ENCODE measurements at regions not wholly inside any gene's neighbourhood (a gene's known extent, or its start where the extent isn't known, plus 50 kb on each side); places are given as distances from the start of the nearest gene placed in this dataset.
A peak's percentile ranks its signal among the peaks of the same experiment; 100 is the strongest.

DNA sequence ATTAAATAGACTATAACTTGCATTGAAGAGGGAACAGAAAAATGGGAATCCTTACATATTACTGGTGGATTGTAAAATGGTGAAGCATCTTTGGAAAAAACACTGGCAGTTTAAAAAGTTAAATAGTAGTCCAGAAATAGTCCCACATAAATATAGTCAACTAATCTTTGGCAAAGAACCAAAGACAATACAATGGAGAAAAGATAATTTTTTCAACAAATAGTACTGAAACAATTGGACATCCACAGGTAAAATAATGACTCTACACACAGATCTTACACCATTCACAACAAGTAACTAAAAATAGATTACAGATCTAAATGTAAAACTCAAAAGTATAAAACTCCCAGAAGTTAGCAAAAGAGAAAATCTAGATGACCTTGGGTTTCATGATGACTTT is 259.1 kb upstream of the CEP162 start:
- H3K4me3 ChIP-seq: no peak overlapping the region
- intact Hi-C loops (cut with DNase I): no loop called here
- H3K36me3 ChIP-seq (replicated peaks in 1 of 2; ENCODE audit: insufficient read depth in 1 of 2, low read depth in 2 of 2): no peaks in the 10 kb centered on the region
- TF ChIP-seq POLR2A (IDR thresholded peaks at IDR 0.05): no peak
- TF ChIP-seq, protein P1, sequence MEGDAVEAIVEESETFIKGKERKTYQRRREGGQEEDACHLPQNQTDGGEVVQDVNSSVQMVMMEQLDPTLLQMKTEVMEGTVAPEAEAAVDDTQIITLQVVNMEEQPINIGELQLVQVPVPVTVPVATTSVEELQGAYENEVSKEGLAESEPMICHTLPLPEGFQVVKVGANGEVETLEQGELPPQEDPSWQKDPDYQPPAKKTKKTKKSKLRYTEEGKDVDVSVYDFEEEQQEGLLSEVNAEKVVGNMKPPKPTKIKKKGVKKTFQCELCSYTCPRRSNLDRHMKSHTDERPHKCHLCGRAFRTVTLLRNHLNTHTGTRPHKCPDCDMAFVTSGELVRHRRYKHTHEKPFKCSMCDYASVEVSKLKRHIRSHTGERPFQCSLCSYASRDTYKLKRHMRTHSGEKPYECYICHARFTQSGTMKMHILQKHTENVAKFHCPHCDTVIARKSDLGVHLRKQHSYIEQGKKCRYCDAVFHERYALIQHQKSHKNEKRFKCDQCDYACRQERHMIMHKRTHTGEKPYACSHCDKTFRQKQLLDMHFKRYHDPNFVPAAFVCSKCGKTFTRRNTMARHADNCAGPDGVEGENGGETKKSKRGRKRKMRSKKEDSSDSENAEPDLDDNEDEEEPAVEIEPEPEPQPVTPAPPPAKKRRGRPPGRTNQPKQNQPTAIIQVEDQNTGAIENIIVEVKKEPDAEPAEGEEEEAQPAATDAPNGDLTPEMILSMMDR (IDR thresholded peaks at IDR 0.05): no peak
- ATAC-seq (no peak), DNase-seq (no peak)
- H3K9me3 ChIP-seq: no peaks in the 10 kb centered on the region
- no peak overlapping the region for H3K27ac ChIP-seq
- H3K4me1 ChIP-seq: no peaks in the 10 kb centered on the region
- H3K27me3 ChIP-seq: no peaks in the 10 kb centered on the region

DNA sequence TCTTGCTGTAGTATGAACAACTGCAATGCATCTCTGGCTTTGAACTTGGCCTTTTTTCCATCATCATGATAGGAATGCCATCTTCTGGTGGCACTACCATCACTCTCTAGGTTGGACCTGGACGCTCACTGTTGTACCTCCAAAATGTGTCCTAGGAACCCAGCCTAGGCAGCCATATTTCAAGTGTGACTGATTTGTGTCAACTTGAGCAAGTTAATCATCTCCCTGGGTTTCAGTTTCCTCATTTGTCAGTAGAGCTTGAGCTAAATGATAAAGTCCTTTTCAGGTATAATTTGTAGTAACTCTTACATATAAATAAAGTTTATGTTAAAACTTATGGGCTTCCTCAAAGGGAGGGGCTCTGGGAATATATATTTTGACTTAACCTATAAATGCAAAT is 241.7 kb upstream of the CEP162 start:
- no peaks in the 10 kb centered on the region for H3K27me3 ChIP-seq
- 29 to 71% methylated on average over 1 of the region's 1 CpG for WGBS, 2 donors
- intact Hi-C loops (cut with DNase I): no loop called here
- no peak for TF ChIP-seq POLR2A (IDR thresholded peaks at IDR 0.05)
- TF ChIP-seq, protein P1 (IDR thresholded peaks at IDR 0.05): no peak
- DNase-seq: no peak
- no peaks in the 10 kb centered on the region for H3K36me3 ChIP-seq (replicated peaks in 1 of 2; ENCODE audit: insufficient read depth in 1 of 2, low read depth in 2 of 2)
- ATAC-seq: no peak
- H3K4me3 ChIP-seq: no peak overlapping the region
- H3K9me3 ChIP-seq: no peaks in the 10 kb centered on the region
- no peak overlapping the region for H3K27ac ChIP-seq
- no peaks in the 10 kb centered on the region for H3K4me1 ChIP-seq

DNA sequence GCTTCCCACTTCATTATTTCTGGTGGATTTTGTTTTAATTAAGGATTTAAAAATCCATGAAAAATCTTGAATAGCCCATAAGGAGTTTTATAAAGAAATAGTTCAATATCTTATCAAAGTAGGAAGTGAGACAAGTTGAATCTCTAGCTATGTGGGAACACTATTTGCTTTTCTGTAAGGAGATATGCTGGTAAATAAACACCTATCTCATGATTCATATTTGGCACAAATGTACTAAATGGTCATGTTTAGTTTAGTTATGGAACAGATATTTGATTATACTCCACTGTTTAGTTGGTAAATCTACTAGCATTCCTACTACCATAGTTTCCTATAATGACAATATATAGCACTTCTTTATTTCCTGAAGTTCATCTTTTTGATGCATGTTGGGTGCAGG is 239.9 kb upstream of the CEP162 start:
- H3K36me3 ChIP-seq (replicated peaks in 1 of 2; ENCODE audit: insufficient read depth in 1 of 2, low read depth in 2 of 2): no peaks in the 10 kb centered on the region
- TF ChIP-seq POLR2A (IDR thresholded peaks at IDR 0.05): no peak
- TF ChIP-seq, protein P1 (IDR thresholded peaks at IDR 0.05): no peak
- no peak overlapping the region for H3K27ac ChIP-seq
- intact Hi-C loops (cut with DNase I): no loop called here
- no peaks in the 10 kb centered on the region for H3K9me3 ChIP-seq
- no peak overlapping the region for H3K4me3 ChIP-seq
- no peak for DNase-seq
- no peaks in the 10 kb centered on the region for H3K4me1 ChIP-seq
- no peaks in the 10 kb centered on the region for H3K27me3 ChIP-seq
- ATAC-seq: no peak

DNA sequence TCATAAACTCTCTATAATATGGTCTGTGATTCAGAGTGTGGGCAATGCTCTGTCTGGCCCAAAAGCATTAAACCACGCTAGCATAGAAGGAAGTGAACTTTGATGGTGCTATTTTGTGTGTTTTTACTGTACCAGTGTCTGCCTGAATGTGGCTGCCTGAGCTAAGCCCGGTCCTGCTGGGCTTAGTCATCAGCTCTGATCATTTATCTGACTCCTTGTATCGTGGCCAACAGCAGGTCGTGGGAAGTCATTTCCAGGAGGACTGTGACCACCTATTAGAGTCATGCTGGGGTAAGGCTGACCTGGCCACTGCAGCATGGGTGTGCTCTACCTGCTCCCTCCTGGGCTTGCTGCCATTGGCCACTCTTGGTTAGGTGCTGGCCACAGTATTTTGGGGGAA is 239.1 kb upstream of the CEP162 start:
- DNase-seq: peak in 1 of 4 donors; percentile 8
- WGBS, 2 donors: 11% methylated on average over 4 of the region's 4 CpGs
- no peak overlapping the region for H3K27ac ChIP-seq
- no peak for ATAC-seq
- no peaks in the 10 kb centered on the region for H3K36me3 ChIP-seq (replicated peaks in 1 of 2; ENCODE audit: insufficient read depth in 1 of 2, low read depth in 2 of 2)
- intact Hi-C loops (cut with DNase I): no loop called here
- no peaks in the 10 kb centered on the region for H3K27me3 ChIP-seq
- TF ChIP-seq POLR2A (IDR thresholded peaks at IDR 0.05): no peak
- TF ChIP-seq, protein P1 (IDR thresholded peaks at IDR 0.05): no peak
- no peaks in the 10 kb centered on the region for H3K4me1 ChIP-seq
- no peaks in the 10 kb centered on the region for H3K9me3 ChIP-seq
- H3K4me3 ChIP-seq: no peak overlapping the region

DNA sequence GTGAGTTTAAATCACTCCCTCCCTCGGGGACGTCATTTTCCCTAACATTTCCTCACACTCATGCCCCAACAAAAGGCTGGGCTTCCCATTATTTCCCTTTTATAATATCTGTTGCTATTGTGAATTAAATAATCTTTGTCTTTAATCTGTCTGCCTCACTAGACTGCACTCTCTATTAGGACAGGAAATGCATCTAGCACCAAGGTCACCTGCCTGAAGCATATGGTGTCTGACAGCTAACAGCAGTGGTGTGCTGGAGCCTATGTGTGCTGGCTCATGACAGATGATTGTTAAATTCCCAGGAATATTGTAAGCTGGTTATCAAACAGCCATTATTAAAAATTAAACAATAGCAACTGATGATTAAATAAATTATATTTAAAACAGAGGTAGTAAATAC is 237.0 kb upstream of the CEP162 start:
- WGBS, 2 donors: 57 to 72% methylated on average over 2 of the region's 2 CpGs
- Histone ChIP-seq H3K27ac (no peak overlapping the region), H3K4me1 (no peaks in the 10 kb centered on the region), H3K36me3 (replicated peaks in 1 of 2; ENCODE audit: insufficient read depth in 1 of 2, low read depth in 2 of 2) (no peaks in the 10 kb centered on the region), H3K9me3 (no peaks in the 10 kb centered on the region), H3K4me3 (no peak overlapping the region), H3K27me3 (no peaks in the 10 kb centered on the region)
- DNase-seq: no peak
- ATAC-seq: no peak
- no peak for TF ChIP-seq POLR2A (IDR thresholded peaks at IDR 0.05)
- TF ChIP-seq, protein P1 (IDR thresholded peaks at IDR 0.05): no peak
- intact Hi-C loops (cut with DNase I): no loop called here

All from body of pancreas (tissue), 4 donors.